Osteoblast (primary cell): ENCODE measurements at regions not wholly inside any gene's neighbourhood (a gene's known extent, or its start where the extent isn't known, plus 50 kb on each side); places are given as distances from the start of the nearest gene placed in this dataset.

Experiments
- DNase-seq: peaks from one replicate; pipeline ENCODE4 v3.0.0; 2011; ENCODE audit warnings: low spot score, mixed read lengths; ENCODE audit not compliant: insufficient read length; ENCODE audit errors: missing footprints
- H2AFZ ChIP-seq: 2 replicates; pipeline ENCODE4 v1.6.0; 2011; ENCODE audit warnings: mild to moderate bottlenecking, low read length
- H3K27ac ChIP-seq: 2 replicates; pipeline ENCODE4 v1.5.1; 2011; ENCODE audit warnings: mild to moderate bottlenecking, low read depth, low read length, moderate library complexity
- H3K27me3 ChIP-seq: 2 replicates; pipeline ENCODE4 v1.6.0; 2012; ENCODE audit warnings: mild to moderate bottlenecking, control low read depth, inconsistent platforms, low read length, moderate library complexity; ENCODE audit not compliant: insufficient read depth
- H3K36me3 ChIP-seq: 2 replicates; pipeline ENCODE4 v1.5.1; 2011; ENCODE audit warnings: mild to moderate bottlenecking, low read length, control low read depth, moderate library complexity; ENCODE audit not compliant: insufficient read depth
- H3K4me1 ChIP-seq: 2 replicates; pipeline ENCODE4 v1.5.1; 2011; ENCODE audit warnings: mild to moderate bottlenecking, low read length, control low read depth, moderate library complexity; ENCODE audit not compliant: insufficient read depth
- H3K4me2 ChIP-seq: 2 replicates; pipeline ENCODE4 v1.6.0; 2011; ENCODE audit warnings: mild to moderate bottlenecking, low read length; ENCODE audit not compliant: insufficient read depth
- H3K4me3 ChIP-seq: fragments of 200-600 bp; sonication (generic); 3 replicates; pipeline ENCODE4 v1.5.1; 2012; ENCODE audit warnings: mild to moderate bottlenecking, low read length, inconsistent platforms; ENCODE audit not compliant: insufficient read depth
- H3K79me2 ChIP-seq: 2 replicates; pipeline ENCODE4 v1.6.0; 2012; ENCODE audit warnings: mild to moderate bottlenecking, low read length, control low read depth, inconsistent platforms; ENCODE audit not compliant: insufficient read depth
- H3K9me3 ChIP-seq: 2 replicates; pipeline ENCODE4 v1.5.1; 2011; ENCODE audit warnings: low read depth, low read length, control low read depth
- H4K20me1 ChIP-seq: 2 replicates; pipeline ENCODE4 v1.6.0; 2012; ENCODE audit warnings: mild to moderate bottlenecking, low read length, control low read depth; ENCODE audit not compliant: insufficient read depth
- TF ChIP-seq, protein P1 (sequence below): IDR thresholded peaks from 2 replicates; pipeline ENCODE4 v1.5.1; 2011; ENCODE audit warnings: mild to moderate bottlenecking, low read depth, low read length, moderate library complexity; ENCODE audit errors: extremely low read depth

GRCh38 chr1:30335389-30335996 is 387.9 kb downstream of the MATN1 start:
- Histone ChIP-seq H4K20me1 (no peaks in the 10 kb centered on the region), H3K9me3 (no peaks in the 10 kb centered on the region), H2AFZ (no peak overlapping the region), H3K27me3 (no peaks in the 10 kb centered on the region), H3K4me2 (no peak overlapping the region), H3K36me3 (no peaks in the 10 kb centered on the region), H3K4me1 (no peaks in the 10 kb centered on the region), H3K4me3 (no peak overlapping the region), H3K27ac (no peak overlapping the region), H3K79me2 (no peaks in the 10 kb centered on the region)
- no peak for DNase-seq
- TF ChIP-seq, protein P1, sequence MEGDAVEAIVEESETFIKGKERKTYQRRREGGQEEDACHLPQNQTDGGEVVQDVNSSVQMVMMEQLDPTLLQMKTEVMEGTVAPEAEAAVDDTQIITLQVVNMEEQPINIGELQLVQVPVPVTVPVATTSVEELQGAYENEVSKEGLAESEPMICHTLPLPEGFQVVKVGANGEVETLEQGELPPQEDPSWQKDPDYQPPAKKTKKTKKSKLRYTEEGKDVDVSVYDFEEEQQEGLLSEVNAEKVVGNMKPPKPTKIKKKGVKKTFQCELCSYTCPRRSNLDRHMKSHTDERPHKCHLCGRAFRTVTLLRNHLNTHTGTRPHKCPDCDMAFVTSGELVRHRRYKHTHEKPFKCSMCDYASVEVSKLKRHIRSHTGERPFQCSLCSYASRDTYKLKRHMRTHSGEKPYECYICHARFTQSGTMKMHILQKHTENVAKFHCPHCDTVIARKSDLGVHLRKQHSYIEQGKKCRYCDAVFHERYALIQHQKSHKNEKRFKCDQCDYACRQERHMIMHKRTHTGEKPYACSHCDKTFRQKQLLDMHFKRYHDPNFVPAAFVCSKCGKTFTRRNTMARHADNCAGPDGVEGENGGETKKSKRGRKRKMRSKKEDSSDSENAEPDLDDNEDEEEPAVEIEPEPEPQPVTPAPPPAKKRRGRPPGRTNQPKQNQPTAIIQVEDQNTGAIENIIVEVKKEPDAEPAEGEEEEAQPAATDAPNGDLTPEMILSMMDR: no peak

DNA sequence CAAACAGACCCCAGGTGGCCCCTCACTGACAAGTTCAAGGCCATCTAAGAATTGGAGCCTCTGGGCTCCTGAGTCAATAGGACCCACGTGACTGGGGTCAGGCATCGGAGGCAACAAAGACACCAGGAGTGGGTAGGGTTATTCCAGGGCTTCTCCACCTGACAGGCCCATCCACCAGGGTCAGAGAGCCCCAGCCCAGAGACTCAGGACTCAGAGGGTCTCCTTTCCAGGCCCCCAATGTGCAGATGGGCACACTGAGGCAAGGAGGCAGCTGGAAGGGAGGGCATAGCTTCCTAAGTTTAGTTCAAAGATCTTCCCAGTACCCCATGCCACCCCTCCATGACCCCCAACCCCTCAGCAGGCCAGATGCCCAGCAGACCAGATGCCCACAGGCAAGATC is 388.6 kb downstream of the MATN1 start:
- H3K27ac ChIP-seq: no peak overlapping the region
- no peaks in the 10 kb centered on the region for H3K4me1 ChIP-seq
- H3K79me2 ChIP-seq: no peaks in the 10 kb centered on the region
- TF ChIP-seq, protein P1: no peak
- H3K9me3 ChIP-seq: no peaks in the 10 kb centered on the region
- no peak overlapping the region for H3K4me3 ChIP-seq
- no peaks in the 10 kb centered on the region for H3K27me3 ChIP-seq
- H3K4me2 ChIP-seq: no peak overlapping the region
- H3K36me3 ChIP-seq: no peaks in the 10 kb centered on the region
- no peaks in the 10 kb centered on the region for H4K20me1 ChIP-seq
- DNase-seq: no peak
- no peak overlapping the region for H2AFZ ChIP-seq

GRCh38 chr1:30332116-30333094 is 391.0 kb downstream of the MATN1 start:
- Histone ChIP-seq H2AFZ (no peak overlapping the region), H4K20me1 (no peaks in the 10 kb centered on the region), H3K4me3 (no peak overlapping the region), H3K36me3 (no peaks in the 10 kb centered on the region), H3K79me2 (no peaks in the 10 kb centered on the region), H3K9me3 (no peaks in the 10 kb centered on the region), H3K4me2 (no peak overlapping the region), H3K27ac (no peak overlapping the region), H3K27me3 (no peaks in the 10 kb centered on the region), H3K4me1 (no peaks in the 10 kb centered on the region)
- TF ChIP-seq, protein P1: no peak
- DNase-seq: no peak

DNA sequence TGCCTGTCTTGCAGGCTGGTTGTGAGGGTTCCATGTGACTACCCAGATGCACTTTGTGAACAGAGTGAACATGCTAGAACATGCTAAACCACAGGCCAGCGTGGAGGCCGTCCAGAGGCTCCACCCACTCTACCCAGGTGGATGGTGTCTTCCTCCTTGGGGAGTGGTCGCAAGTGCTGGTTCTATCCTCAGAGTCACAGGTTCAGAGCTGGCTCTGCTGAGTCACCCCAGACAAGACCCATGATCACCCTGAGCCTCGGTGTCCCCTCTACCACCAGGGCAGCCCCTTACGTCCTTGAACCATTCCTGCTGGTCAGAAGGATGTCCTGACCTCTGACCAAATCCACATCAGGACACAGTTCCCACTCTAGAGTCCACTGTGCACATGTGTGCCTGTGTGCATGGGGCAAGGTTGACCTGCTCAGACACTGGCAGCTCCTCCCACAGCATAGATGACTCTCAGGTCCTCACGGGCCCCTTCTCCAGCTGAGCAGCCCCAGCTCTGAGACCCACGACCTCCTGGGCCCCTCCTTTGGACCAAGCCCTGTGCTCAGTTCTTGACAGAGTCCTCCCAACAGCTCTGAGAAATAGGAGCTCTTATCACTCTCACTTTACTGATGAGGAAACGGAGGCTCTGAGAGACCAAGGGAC is 391.8 kb downstream of the MATN1 start:
- Histone ChIP-seq H3K4me1 (no peaks in the 10 kb centered on the region), H3K27ac (no peak overlapping the region), H3K4me3 (no peak overlapping the region), H2AFZ (no peak overlapping the region), H3K9me3 (no peaks in the 10 kb centered on the region), H3K27me3 (no peaks in the 10 kb centered on the region), H3K36me3 (no peaks in the 10 kb centered on the region), H3K79me2 (no peaks in the 10 kb centered on the region), H4K20me1 (no peaks in the 10 kb centered on the region), H3K4me2 (no peak overlapping the region)
- DNase-seq: no peak
- TF ChIP-seq, protein P1: no peak
